Stimulated activated CD4-positive, alpha-beta T cell treated with anti-CD3 and anti-CD28 coated beads, Interleukin-4, amount 100 ng/mL, for 24 hours (primary cell): ENCODE measurements at regions not wholly inside any gene's neighbourhood (a gene's known extent, or its start where the extent isn't known, plus 50 kb on each side); places are given as distances from the start of the nearest gene placed in this dataset.

Source experiments
- DNase-seq: peaks from one replicate; pipeline ENCODE4 v3.0.0-alpha.2; 2020

DNA sequence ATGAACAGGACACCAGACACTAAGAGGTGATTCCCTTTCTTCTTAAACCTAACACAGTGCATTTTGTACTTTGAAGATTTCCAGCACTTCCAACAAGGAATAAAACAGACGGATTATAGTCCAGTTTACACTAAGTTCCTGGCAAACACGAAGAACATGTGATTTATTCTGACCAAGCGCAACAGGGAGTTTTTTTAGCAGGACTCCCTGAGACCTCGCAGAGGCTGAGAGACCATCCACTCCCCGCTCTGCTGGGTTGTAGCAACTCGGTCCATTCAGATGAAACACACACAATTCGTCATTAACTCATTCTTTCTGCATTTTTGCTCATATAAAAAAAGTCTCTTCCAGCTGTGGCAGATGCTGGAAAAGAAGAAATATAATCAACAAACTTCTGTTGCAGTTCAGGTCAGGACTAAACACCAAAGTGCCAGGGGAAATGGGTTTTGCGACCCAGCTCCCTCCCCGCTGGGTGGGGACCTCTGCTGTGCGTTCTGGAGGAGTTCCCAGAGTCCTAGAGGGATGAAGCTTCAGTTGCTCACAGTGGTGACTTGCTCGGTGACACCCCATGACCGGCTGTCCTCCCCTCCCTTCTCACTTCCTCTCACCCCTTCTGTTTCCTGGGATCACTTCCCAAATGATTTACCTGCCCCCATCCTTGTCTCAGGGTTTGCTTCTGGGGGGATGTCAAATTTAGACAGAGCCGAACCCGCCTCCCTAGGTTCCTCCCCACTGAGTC lies 52.5 kb downstream of the KCNF1 start:
- no peak for DNase-seq

GRCh38 chr2:10965241-10965843 lies 53.6 kb downstream of the KCNF1 start:
- no peak for DNase-seq

- no peak for DNase-seq
Measured at GRCh38 chr2:10966056-10966455, 54.3 kb downstream of the KCNF1 start.

DNA sequence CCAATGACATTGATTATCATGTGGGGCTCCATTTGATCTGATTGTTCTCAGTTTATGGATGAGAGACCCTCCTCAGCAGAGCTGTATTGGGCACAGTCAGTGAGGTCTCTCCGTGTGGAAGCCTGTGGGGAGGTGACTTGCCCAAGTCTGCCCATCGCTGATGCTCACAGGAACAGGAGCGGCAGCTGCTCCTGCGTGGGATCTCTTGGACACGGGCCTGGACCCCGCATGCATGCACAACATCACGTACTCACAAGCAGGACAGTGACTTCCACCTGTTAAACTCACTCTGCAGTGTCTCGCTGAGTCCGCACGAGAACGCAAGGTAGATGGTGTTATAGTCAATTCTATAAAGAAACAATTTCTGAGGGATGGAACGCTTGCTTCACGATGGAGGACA lies 55.0 kb downstream of the KCNF1 start:
- DNase-seq = no peak

DNA sequence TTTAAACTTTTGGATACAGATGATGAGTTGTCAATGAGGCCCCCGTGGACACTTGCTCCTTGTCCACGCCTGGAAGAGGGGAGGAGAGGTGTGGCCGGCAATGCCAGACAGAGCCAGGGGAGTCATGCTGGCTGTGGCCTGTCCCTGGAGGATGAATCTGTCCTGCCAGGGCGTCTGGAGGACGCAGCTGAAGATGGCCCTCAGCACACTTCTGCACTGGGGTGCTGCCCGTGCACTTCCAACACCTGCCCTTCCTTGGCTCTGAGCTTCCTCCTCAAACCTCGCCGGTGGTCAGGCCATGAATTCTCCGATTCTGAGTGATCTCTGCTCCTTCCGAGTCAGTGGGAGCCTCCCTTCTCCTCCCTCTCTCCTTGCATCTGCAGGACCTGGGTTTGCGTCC lies 56.4 kb downstream of the KCNF1 start:
- no peak for DNase-seq

GRCh38 chr2:10970666-10971065 lies 58.9 kb downstream of the KCNF1 start:
- no peak for DNase-seq

GRCh38 chr2:10971161-10971887 lies 59.6 kb downstream of the KCNF1 start:
- DNase-seq = no peak

GRCh38 chr2:10971888-10972260 lies 60.1 kb downstream of the KCNF1 start:
- DNase-seq = no peak

DNA sequence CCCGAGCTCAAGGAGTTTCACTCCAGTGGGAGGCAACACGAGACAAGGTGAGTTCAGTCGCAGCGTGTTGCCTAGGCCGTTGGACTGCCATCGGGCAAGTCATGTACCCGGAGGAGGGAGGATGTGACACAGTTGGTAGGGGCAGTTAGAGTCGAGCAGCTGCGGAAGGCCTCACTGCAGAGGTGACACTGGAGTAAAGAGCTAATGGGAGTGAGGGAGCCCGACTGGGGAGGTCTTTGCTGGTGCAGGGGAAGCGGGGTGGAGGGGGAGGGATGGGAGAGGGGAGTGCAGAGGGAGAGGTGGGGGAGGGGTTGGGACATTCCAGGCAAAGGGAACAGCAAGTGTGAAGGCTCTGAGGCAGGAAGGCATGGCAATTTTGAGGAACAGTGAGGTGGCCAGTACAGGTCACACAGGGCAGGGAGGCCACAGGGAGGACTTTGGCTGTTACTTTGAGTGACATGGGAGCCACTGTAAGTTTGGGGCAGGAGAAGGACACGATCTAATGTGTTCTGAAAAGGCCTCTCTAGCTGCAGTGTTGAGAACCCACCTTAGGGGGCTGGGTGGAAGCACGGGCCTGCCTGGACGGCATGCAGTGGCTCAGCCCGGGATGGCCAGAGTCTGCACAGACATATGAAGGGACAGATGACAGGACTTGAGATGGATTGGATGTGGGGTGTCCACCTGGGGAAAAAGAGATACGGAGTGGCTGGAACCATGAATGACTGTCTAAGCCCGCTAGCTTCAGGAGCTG lies 61.1 kb downstream of the KCNF1 start:
- DNase-seq = no peak

DNA sequence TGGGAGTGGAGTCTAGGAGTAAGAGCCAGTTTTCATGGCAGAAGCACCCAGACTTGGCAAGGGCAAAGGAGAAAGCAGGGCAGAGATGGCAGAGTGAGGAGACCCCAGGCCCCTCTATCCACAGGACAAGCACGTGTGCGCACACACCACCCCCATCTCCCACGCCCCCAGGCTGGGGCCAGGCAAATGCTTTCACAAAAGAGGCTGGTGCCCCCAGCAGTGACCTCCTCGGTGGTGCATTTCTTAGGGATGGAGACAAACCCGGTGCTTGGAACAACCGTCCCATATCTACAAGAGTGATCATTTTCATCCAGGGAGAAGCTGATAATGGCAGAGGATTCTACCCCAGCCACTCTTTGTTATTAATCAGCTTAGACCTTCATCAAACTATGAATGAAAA lies 62.0 kb downstream of the KCNF1 start:
- no peak for DNase-seq

DNA sequence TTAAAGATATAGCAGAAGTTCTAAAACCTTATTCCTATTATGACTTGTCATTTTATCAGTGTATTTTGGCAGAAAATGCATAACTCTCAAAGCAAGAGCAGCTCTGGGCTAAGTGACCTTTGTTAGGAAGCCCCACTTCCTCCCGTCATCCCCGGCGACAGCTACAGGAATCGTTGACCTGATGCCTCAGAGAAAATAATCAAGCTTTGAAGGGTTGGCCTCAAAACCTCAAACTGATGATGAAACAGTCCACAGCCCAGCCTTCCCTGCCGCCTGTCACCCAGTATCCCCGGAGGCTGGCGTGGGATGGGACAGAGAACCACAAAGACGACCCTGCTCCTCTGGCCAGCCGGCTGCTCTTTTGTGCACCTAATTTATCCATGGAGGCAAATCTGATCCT lies 65.3 kb downstream of the KCNF1 start:
- DNase-seq = no peak

GRCh38 chr2:10977621-10978020 lies 65.9 kb downstream of the KCNF1 start:
- DNase-seq = no peak

GRCh38 chr2:10978090-10978670 lies 66.4 kb downstream of the KCNF1 start:
- DNase-seq = no peak

DNA sequence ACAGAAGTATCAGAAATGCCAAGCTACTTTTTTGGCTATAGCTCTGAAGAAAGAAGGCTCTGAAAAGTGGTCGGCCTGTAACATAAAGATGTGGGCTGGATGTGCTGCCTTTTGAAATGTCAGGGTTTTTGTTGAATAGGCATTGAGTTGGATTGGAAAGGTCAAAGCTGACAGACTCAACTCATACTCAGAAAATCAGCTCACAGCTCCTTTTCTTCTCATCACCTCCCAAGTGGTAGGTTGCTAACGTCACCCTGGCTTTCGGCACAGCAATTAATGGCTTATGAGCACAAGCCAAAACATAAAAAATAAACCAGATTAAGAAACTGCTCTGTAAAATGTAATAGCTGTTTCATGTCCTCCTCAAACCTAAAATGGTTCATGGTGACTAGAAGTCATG lies 68.3 kb downstream of the KCNF1 start:
- no peak for DNase-seq

DNA sequence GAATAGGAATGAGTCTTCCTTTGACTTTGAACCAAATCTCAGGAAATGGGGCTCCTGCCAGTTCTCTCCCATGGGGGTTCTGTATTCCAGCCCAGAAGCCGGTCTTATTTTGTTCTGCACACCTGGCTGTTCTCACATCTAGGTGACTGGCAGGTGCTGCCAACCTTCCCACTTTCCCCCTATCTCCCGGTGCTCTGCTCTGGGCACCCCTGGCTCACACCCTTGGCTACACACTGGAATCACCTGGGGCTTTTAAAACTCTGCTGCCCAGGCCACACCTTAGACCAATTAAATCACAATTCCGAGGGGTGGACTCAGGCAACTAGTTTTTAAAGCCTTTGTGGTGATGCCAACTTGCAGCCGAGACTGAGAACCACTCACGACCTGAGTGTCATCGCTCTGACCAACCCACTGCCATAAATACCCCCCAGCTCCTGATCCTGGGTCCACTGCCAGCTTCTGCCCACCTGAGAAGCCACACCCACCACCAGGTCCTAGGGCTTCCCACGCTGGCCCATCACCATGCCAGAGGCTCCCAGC lies 69.2 kb downstream of the KCNF1 start:
- DNase-seq = no peak

DNA sequence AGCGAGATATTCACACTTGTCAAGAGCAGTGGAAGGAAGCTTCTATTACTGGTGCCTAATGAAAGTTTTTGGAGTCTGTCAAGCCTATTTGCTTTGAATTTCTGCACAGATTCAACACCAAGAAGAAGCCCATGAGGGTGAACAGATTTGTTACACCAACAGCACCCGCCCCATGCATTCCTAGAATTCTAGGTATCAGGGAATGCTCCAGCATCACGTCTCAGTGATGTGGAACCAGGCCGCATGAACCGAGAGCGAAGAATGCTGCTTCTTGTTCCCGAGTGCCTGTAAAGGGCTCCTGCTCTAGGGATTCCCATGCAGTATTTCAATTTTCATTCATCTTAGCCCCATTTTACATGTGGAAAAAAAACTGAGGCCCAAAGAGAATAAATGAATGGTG lies 69.7 kb downstream of the KCNF1 start:
- DNase-seq = no peak

GRCh38 chr2:10981941-10982431 lies 70.3 kb downstream of the KCNF1 start:
- DNase-seq = no peak

- no peak for DNase-seq
Measured at GRCh38 chr2:10982931-10983701, 71.4 kb downstream of the KCNF1 start.

DNA sequence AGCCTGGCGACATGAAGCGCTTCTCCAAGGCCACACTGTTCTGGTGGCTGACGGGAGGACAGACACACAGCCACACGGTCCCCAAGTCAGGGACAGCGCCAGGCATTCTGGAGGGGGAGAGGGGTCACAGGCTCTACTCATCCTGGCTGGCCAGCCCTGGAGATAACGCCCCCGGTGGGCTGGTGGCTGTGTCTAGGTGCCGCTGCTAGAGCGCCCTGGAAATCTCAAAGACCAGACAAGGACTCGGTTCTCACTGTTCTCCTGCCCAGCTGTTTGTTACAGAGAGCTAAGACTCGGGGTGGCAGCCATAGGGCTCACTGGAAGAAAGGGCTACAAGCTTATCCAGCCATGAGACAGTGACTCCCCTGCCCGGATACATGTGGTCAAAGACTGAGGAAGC lies 72.0 kb downstream of the KCNF1 start:
- no peak for DNase-seq

GRCh38 chr2:10984418-10985135 lies 72.8 kb downstream of the KCNF1 start:
- no peak for DNase-seq

- no peak for DNase-seq
Measured at GRCh38 chr2:10985260-10985659, 73.5 kb downstream of the KCNF1 start.
